GM18505 (cell line): ENCODE measurements at regions not wholly inside any gene's neighbourhood (a gene's known extent, or its start where the extent isn't known, plus 50 kb on each side); places are given as distances from the start of the nearest gene placed in this dataset.

Experiments
- ATAC-seq: cut with Tn5 transposase; IDR thresholded peaks from one replicate; pipeline ENCODE4 v1.9.1; 2021; ENCODE audit not compliant: unreplicated experiment
- POLR2A ChIP-seq: IDR thresholded peaks from 4 replicates; pipeline ENCODE4 v1.6.1; 2011; ENCODE audit warnings: borderline replicate concordance; ENCODE audit not compliant: insufficient read depth, insufficient read length; ENCODE audit errors: extremely low read depth

GRCh38 chr3:18069568-18069967, 327.1 kb upstream of the TBC1D5 start:
- ATAC-seq: no peak
- no peak for TF ChIP-seq POLR2A

- ATAC-seq: no peak
- no peak for TF ChIP-seq POLR2A
These were observed 324.6 kb upstream of the TBC1D5 start for GRCh38 chr3:18066899-18067582.

- ATAC-seq: no peak
- no peak for TF ChIP-seq POLR2A
These were observed 322.2 kb upstream of the TBC1D5 start for GRCh38 chr3:18064586-18064985.

GRCh38 chr3:18062657-18063025, 320.2 kb upstream of the TBC1D5 start:
- no peak for TF ChIP-seq POLR2A
- ATAC-seq: no peak

GRCh38 chr3:18061737-18062656, 319.6 kb upstream of the TBC1D5 start:
- no peak for TF ChIP-seq POLR2A

GRCh38 chr3:18058666-18059065, 316.2 kb upstream of the TBC1D5 start:
- no peak for TF ChIP-seq POLR2A
- no peak for ATAC-seq

More at GRCh38 chr3:18061737-18062656, 319.6 kb upstream of the TBC1D5 start:
- ATAC-seq: no peak

GRCh38 chr3:18057471-18058091, 315.1 kb upstream of the TBC1D5 start:
- no peak for TF ChIP-seq POLR2A
- ATAC-seq: no peak

- TF ChIP-seq POLR2A: no peak
- no peak for ATAC-seq
These were observed 312.2 kb upstream of the TBC1D5 start for GRCh38 chr3:18054625-18055024.

GRCh38 chr3:18051306-18051705, 308.9 kb upstream of the TBC1D5 start:
- no peak for ATAC-seq
- TF ChIP-seq POLR2A: no peak

GRCh38 chr3:18049096-18049495, 306.7 kb upstream of the TBC1D5 start:
- ATAC-seq: no peak
- TF ChIP-seq POLR2A: no peak

GRCh38 chr3:18047052-18047451, 304.6 kb upstream of the TBC1D5 start:
- no peak for ATAC-seq
- TF ChIP-seq POLR2A: no peak

GRCh38 chr3:18046131-18046915, 303.9 kb upstream of the TBC1D5 start:
- no peak for ATAC-seq
- no peak for TF ChIP-seq POLR2A
